NCI-H226 (cell line): ENCODE measurements at regions not wholly inside any gene's neighbourhood (a gene's known extent, or its start where the extent isn't known, plus 50 kb on each side); places are given as distances from the start of the nearest gene placed in this dataset.
A peak's percentile ranks its signal among the peaks of the same experiment; 100 is the strongest.

ENCODE experiments used
- DNase-seq: peaks from one replicate; pipeline ENCODE4 v3.0.0-alpha.2; 2015

DNA sequence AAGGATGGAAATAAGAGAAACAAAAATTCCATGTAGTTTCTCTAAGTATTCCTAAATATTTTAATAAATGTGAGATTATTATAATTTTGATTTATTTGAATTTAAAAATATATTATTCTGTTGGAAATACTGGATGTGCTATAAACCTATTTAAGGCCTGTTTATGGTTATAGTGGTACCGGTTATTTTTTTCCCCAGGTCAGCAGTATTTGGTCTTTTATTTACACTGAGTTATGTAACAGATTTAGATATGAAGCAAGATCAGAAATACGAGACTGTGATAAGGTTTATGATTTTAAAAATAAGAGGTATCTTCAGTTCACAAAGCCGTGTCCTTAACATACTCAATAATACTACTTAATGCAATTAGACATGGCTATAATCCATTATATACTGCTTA is 634.3 kb upstream of the POU3F2 start:
- DNase-seq, result no peak

DNA sequence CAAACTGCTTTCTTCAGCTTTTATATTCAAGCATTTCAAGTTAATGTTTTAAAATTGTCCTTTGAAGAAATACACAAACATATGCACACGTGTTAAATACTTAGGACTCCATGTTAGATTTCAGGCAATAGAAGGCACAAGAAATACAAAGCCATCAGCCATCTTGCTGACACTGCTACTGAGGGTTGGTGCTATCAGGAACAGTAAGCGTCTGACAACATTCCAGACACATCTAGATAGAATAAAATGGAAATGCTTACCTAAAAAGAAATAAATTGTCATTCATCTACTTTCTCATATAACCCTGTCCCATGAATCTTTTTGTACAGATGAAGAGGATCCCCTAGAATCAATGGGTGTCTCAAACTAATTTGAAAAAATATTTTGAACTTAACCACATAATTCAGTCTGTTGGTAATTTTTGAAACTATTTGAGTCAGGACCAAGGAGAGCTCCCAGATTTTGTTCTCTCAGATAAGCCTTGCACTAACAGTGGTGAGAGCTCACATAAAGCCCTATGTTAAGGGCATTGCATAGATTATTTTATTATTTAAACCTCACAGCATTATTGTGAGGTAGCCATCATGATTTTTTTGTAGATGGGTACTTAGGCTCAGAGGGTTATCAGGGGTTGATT is 631.1 kb upstream of the POU3F2 start:
- peak; percentile 6 for DNase-seq

GRCh38 chr6:98212468-98212867 is 621.9 kb upstream of the POU3F2 start:
- no peak for DNase-seq

DNA sequence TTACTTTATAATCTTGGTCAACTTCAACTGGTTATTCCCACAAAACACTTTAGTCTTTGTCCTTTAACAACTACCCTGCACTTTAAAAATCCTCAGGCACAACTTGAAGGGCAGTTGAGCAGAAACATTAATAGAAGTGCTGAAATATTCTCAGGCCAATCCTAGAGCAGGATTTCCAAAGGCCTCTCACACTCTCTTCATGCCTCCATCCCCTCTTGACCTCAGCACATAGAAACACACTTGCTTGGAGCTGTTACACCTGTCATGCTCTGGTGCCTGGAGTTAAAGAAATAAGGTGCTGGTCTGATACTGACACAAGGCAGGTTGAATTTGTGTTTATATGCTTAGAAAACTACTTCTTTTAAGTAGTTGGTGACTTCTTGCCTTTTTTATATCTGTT is 618.8 kb upstream of the POU3F2 start:
- DNase-seq, result no peak

GRCh38 chr6:98230250-98230649 is 604.1 kb upstream of the POU3F2 start:
- DNase-seq, result no peak

DNA sequence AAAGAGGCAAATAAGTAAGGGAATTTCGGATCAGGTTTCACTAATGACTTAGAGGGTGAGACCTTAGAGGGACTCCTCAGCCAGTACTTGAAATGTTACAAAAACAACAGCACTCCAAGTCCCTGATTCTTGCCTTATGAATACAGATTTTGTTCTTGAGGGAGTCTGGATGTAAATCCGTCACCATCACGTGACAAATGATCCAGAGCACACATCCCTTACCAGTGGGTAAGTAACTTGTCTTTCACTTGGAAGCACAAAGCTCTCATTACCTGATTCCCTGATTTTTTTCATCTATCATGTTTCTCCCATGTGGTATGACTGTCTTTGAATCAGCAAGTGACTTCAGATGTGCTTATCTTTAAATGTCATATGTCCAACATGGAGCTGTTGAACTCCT is 595.3 kb upstream of the POU3F2 start:
- DNase-seq, result no peak

DNA sequence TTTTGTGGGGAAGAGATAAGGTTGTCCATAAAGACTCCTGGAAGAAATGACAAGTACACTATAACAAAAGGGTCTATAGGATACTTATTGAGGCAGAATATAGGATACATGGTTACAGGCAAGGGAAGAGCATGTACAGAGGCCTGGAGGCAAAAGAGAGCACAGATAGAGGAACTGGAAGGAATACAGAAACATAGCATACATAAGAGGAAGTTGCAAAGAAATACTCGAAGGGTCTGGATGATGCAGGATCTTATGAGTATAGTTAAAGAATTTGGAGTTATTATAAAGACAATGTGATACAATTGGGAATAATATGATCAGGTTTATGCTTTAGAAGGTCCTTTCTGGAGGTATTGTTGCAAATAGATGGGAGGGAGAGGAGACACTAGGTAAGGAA is 592.7 kb upstream of the POU3F2 start:
- DNase-seq, result no peak

GRCh38 chr6:98254624-98255023 is 579.8 kb upstream of the POU3F2 start:
- DNase-seq, result no peak

GRCh38 chr6:98260382-98260781 is 574.0 kb upstream of the POU3F2 start:
- no peak for DNase-seq

GRCh38 chr6:98272060-98272459 is 562.3 kb upstream of the POU3F2 start:
- DNase-seq, result no peak

- DNase-seq, result no peak
These were observed 559.7 kb upstream of the POU3F2 start for GRCh38 chr6:98274691-98275090.

DNA sequence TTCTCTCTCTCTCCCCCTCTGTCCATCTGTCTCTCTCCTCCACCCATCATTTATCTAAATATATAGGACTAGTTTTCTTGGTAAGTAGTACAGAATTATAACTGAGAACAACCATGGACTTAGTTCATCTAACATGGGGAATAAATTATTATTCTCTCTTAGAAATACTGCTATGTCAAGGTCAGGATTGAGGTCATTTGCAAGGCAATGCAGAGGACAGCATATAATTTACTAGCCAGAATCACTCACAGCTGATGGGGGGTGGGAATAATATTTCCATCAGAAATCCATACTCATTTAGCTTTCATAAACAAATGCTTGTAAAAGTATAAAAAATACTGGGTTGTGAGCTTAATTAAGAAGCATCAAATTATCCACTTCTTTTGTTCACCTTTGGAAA is 553.9 kb upstream of the POU3F2 start:
- no peak for DNase-seq

DNA sequence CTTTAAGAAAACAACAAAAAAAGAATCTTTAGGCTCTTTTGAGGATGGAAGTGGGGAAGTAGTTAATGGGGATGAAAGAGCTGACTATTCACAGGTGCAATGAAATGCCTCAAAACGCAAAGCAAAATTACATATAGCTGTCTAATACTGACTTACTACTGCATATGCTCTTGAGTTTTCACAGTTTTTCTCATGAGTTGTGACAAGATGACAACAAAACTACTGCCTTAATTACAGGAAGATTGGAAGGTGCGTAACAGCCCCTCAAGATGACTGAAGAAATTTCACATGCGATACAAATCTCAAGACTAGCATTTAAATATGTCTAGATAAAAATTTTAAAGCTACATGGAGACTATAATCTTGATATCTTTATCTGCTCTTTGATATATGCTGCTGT is 547.8 kb upstream of the POU3F2 start:
- DNase-seq, result no peak

- DNase-seq, result no peak
These were observed 546.5 kb upstream of the POU3F2 start for GRCh38 chr6:98287876-98288275.

DNA sequence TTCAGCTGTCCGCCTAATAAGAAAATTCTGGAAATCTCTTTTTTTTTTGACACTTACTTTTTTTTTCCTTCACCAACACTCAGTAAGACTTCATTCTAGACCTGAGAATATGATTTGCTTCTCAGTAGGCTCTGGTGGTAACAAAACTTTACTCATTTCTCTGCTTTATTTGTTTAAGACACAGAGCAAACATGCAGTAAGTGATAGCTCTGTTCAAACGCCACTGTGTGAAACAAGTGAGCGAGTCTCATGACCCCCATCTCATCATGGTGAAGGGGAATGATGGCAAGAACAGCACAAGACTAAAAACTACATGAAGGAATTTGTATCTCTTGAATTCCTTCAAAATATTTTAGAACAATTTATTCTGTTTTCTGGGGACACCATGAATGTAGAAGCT is 541.6 kb upstream of the POU3F2 start:
- DNase-seq, result no peak

DNA sequence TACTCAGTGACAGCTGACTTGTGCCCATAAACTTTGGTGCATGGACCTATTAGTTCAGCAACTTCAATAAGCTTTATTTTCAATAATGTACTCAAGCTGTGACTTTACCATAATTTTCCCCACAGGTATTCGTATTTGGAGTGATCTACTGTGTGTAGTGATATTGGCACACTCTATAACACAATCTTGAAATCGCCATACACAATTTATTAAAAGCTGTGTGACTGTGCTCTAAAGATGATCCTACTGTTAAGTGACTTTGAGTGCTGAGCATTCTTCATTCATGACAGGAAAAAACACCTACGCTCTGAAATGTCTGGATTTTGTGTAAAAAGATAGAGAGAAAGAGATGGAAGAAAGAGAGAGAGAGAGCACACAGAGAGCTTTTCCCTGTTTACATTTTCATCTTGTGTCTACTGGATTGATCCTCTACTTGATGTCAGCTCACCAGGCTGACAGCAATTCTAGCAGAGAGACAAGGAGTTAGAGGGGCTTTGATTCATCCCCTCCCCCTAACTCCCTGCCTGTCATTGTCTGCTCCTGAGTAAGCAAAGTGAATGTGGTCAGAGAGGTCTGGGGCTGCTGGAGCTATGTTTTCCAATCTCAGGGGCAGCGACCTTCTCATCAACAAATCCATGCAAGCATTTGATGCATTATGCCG is 538.7 kb upstream of the POU3F2 start:
- no peak for DNase-seq

DNA sequence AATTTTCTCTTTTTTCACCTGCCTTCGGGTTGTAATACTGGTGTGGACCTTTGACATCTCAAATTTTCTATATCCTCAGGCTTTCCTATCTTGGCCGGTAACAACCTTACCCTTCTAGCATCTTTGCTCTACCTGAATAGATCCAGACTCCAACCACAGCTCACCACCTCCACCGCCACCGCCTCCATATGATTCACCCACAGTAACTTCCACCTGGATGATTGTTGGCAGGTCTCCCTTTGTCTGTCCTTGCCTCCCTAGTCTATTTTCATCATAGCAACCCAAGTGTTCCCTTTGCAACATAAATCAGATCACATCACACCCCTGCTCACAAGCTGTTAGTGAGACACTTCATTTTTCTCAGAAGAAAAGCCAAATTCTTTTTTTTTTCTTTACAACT is 525.8 kb upstream of the POU3F2 start:
- no peak for DNase-seq

DNA sequence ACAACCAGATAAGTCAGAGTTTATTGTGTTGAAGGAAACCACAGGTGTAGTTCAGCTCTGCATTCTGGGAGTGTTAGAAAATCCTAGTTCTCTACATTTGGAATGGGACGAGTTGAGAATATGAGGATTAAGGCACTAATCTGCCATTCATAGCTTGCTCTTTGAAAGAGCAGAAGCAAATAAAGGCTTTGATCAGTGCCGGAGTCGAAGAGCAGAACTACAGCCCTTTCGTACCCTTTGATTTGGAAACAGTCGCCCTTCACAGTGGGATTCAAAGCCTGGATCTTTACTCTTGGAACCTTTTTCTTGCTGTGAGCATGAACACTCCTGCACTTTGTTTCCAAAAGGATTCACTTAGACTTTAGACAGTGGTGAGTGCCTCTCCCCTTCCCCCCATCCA is 523.9 kb upstream of the POU3F2 start:
- DNase-seq, result no peak

- no peak for DNase-seq
These were observed 510.8 kb upstream of the POU3F2 start for GRCh38 chr6:98323605-98324004.

GRCh38 chr6:98324446-98324845 is 509.9 kb upstream of the POU3F2 start:
- DNase-seq, result no peak

DNA sequence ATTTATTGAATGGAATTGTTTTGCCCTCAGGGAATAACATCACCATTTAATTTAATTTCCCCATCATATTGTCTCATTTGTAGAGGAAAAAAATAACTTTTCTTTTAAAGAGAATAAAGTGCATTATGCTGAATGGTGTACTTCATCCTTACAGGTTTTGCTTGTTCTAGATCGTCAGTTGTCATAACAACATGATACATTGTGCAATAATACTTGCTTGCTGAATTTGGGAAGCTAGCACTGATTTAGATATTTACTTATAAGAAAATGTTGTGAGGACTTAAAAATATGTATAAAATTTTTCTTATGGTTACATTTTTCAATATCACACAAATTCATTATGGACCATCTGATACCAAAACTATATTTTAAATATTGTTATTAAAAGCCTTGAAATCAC is 509.0 kb upstream of the POU3F2 start:
- no peak for DNase-seq

GRCh38 chr6:98333273-98333672 is 501.1 kb upstream of the POU3F2 start:
- DNase-seq, result no peak

- DNase-seq, result no peak
These were observed 498.8 kb upstream of the POU3F2 start for GRCh38 chr6:98335594-98335993.

DNA sequence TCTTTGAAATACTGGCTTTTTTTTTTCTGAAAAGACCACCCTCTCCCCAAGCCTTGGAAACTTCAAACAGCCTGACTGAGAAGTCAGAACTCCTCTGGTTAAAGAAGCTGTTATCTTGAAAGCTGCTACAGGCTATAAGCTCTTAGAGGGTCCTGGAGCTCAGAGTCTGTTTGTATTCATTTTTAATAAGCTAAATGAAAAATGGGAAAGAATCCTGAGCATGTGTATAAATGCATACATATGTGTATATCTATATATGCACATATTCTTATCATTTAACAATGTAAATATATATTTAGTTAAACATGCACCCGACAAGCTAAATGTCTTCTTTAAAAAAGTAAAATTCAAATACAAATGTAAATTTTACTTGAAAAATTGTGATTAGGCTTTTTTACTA is 494.9 kb upstream of the POU3F2 start:
- no peak for DNase-seq

- no peak for DNase-seq
These were observed 491.4 kb upstream of the POU3F2 start for GRCh38 chr6:98343004-98343403.
